ENCODE measurements at regions not wholly inside any gene's neighbourhood (a gene's known extent, or its start where the extent isn't known, plus 50 kb on each side); places are given as distances from the start of the nearest gene placed in this dataset.
"Not testable (repeated sequence)": the region's sequence is repeated elsewhere in the genome, so short reads cannot be mapped to it uniquely, and the experiment has no call there.

DNA sequence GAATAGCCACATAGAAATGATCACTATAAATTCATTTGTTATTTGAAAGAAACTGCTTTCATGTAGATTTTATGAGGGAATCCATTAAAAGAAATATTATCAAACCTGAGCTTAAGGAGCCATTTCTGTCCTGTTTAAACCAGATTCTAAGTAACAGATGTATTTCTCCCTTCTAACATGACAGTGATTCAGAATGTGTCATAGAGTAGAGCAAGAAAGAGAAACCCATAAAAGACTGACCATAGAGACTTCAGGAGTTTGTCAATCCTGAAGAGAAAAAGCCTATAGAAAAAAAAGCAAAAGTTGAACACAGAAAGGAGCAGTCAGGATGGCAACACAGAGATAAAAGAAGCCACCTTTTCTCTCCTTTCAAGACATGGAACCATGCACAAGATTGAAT lies 390.6 kb downstream of the PRIM2 start:
- H3K9me3 Mint-ChIP-seq: peaks cover 1 to 11% (median 4%) of the 10 kb centered on the region in 7 donors
- DNase-seq; ATAC-seq (ENCODE audit: low read depth in 2 of 2); H3K36me3 Mint-ChIP-seq; H3K4me3 Mint-ChIP-seq; H3K4me1 Mint-ChIP-seq; H3K27me3 Mint-ChIP-seq; H3K27ac Mint-ChIP-seq: not testable (repeated sequence)

DNA sequence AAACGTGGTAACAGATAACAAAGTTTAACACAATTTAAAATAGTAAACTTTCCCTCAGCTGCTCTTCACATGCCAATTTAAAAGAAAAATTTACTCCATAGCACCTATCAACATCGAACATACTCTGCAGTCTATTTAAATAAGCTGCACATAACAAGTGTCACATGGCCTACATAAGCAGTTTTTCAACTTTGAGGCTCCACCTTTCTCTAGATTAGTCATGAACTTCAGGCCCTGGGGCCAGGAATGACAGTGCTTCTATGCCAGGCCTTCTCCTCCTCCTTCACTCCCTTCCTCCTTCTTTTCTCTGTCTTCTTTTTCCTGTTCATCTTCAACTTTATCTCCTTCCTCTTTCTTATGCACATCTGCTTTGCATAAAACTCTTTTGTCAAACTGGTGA lies 405.1 kb downstream of the PRIM2 start:
- H3K36me3 Mint-ChIP-seq; H3K27ac Mint-ChIP-seq; H3K9me3 Mint-ChIP-seq; H3K27me3 Mint-ChIP-seq; H3K4me3 Mint-ChIP-seq; DNase-seq; H3K4me1 Mint-ChIP-seq; ATAC-seq (ENCODE audit: low read depth in 2 of 2): not testable (repeated sequence)

DNA sequence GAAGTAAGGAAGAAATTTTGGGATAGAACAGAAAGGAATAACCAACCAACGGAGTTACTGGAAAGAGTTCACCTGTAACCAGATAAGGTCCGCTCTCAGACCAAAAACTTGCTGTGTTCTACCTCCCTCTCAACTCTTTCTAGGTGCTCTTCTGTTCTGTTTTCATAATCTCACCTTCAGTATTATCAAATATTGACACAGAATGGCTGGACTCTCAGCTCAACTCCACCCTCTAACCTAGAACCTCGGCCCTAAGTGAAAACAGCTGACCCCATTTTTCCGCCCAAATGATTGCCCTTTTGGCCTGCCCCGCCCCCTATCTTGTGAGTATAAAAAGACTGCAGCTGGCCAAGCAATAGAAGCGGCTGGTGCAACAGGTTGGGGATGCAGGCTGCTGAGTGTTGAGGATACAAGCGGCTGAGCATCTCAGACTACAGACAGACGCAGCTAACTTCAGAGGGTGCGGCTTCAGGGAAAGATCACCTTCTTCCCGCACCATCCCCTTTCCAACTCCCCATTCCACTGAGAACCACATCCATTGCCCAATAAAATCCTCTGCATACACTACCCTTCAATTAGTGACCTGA lies 406.5 kb downstream of the PRIM2 start:
- H3K4me3 Mint-ChIP-seq; DNase-seq; H3K36me3 Mint-ChIP-seq; H3K27me3 Mint-ChIP-seq; H3K9me3 Mint-ChIP-seq; ATAC-seq (ENCODE audit: low read depth in 2 of 2); H3K4me1 Mint-ChIP-seq; H3K27ac Mint-ChIP-seq: not testable (repeated sequence)

DNA sequence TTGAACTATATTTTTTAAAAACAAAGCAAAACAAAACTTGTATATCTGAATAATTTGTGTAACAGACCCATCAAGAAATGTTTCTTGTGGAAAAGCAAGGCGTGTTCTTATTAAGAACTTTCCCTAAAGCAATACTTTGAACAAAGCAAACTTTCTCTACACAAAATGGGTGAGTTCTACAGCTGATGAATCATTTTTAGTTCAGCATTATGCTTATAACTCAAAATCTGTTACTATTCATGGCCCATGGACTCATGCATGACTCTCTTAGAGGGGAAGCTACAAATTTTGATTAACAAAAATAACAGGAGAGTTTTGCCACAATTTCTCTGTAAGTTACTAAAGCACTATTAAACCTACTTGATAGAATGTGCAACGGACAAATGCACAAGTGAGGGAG lies 412.0 kb downstream of the PRIM2 start:
- H3K4me1 Mint-ChIP-seq; H3K4me3 Mint-ChIP-seq; ATAC-seq (ENCODE audit: low read depth in 2 of 2); H3K9me3 Mint-ChIP-seq; DNase-seq; H3K27me3 Mint-ChIP-seq; H3K36me3 Mint-ChIP-seq; H3K27ac Mint-ChIP-seq: not testable (repeated sequence)

DNA sequence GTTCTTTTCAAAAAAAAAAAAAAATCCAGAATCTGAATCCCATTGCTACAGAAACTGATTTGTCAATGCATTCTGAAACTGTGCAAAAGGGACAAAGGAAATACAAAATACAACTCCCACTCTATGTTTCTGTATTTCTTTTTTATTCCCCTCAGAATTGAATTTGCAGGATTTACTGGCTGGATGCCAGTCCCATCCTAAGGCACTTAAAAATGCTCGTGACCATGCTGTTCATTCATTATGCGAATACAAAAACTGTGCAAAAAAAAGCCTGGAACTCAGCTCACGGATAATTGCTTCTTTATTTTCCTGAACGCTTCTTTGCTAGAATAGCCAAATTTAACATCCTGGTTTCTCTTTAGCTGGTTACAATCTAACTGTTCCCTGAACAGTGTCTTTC lies 413.3 kb downstream of the PRIM2 start:
- not testable (repeated sequence) for H3K27me3 Mint-ChIP-seq; DNase-seq; H3K9me3 Mint-ChIP-seq; H3K4me3 Mint-ChIP-seq; H3K4me1 Mint-ChIP-seq; H3K36me3 Mint-ChIP-seq; ATAC-seq (ENCODE audit: low read depth in 2 of 2); H3K27ac Mint-ChIP-seq

DNA sequence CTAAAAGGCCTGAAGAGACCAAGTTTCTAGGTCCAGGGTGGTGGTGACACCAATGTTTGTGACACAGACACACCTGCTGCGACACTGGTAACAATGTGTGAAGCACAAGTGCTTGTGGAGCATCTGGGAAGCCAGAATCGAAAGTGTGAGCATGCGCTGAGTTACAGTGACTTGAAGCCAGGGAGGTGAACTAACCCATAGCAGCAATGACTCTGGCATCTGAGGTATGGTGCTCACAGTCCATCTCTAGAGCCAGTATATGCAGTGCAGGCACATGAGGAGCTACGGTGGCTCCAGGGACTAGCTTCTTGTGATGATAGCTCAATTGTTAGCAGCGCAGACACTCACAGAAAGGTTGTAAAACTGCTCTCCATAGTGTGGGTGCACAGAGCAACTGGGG lies 430.3 kb downstream of the PRIM2 start:
- DNase-seq; H3K27me3 Mint-ChIP-seq; H3K27ac Mint-ChIP-seq; ATAC-seq (ENCODE audit: low read depth in 2 of 2); H3K4me3 Mint-ChIP-seq; H3K4me1 Mint-ChIP-seq; H3K9me3 Mint-ChIP-seq; H3K36me3 Mint-ChIP-seq: not testable (repeated sequence)

DNA sequence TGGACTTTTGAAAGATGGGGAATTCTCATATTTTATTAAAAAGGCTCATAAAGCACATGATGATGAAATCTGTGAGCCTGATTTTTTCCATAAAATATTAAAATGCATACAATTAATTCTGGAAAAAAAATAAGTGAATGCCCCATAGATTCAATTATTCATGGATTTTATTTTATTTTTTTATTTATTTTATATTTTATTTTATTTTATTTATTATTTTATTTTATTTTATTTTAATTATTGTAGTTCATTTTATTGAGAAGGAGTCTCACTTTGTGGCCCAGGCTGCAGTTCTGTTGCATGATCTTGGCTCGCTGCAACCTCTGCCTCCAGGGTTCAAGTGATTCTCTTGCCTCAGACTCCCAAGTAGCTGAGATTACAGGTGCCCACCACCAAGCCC lies 442.4 kb downstream of the PRIM2 start:
- not testable (repeated sequence) for H3K36me3 Mint-ChIP-seq; H3K27ac Mint-ChIP-seq; DNase-seq; H3K9me3 Mint-ChIP-seq; H3K4me3 Mint-ChIP-seq; ATAC-seq (ENCODE audit: low read depth in 2 of 2); H3K4me1 Mint-ChIP-seq; H3K27me3 Mint-ChIP-seq

DNA sequence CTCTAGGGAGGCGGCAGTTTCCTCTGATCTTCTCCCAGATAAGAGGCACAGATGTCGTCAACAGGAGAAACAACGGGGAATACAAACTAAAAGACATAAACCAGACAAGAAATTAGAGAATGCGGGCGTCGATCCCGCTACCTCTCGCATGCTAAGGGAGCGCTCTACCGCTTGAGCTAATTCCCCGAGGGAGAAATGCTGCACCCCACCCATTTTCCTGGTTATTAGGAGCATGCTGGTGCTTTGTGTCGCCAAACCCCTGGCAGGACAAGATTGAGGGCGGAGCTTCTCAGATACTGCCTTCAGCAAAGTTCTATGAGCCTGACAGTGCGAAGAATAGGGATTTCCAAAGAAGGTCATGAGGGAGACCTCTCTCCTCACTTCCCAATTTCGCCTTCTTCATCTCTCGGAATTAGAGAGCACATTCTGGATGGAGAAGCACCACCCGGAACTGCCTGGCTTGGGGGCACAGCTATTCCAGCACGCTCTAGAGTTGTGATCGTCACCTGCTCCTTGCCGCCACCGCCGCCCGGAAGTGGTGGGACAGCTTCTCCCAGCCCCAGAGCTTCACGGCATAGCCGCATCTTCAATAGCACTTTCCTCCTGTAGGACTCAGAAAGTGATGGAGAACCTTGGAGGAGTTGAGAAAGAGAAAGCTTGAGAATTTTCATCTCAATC lies 475.4 kb downstream of the PRIM2 start:
- H3K9me3 Mint-ChIP-seq: peaks cover 4 to 27% (median 8%) of the 10 kb centered on the region in 7 donors
- peaks cover 0 to 13% of the 10 kb centered on the region in 2 donors for H3K36me3 Mint-ChIP-seq
- ATAC-seq (ENCODE audit: low read depth in 2 of 2); DNase-seq: not testable (repeated sequence)
- H3K27me3 Mint-ChIP-seq: peaks cover 11 to 34% (median 17%) of the 10 kb centered on the region in 3 donors
- peak overlapping the region in 2 of 6 donors; percentile 28 to 47 for H3K27ac Mint-ChIP-seq
- peak overlapping the region in 3 of 8 donors; percentile 8 to 69 (median 34) for H3K4me3 Mint-ChIP-seq
- H3K4me1 Mint-ChIP-seq: peaks cover 0 to 11% (median 0%) of the 10 kb centered on the region in 3 donors

DNA sequence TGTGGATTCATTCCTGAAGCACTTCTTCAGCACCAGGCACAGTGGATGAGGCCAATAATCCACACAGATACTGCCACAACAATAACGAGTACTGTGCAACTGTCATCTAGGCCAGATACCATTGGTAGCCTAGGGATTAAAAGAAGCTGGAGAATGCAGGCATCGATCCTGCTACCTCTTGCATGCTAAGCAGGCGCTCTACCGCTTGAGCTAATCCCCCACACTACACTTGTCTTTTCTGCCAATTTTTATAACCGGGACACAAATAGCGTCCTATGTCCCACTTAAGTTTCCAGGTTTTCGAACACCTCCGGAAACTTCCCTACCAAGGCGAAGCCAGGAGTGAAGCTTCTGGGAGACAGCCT lies 475.9 kb downstream of the PRIM2 start:
- Mint-ChIP-seq H3K9me3 (peaks cover 4 to 27% (median 8%) of the 10 kb centered on the region in 7 donors), H3K27me3 (peaks cover 11 to 34% (median 17%) of the 10 kb centered on the region in 3 donors), H3K4me1 (peaks cover 0 to 11% (median 0%) of the 10 kb centered on the region in 3 donors), H3K36me3 (peaks cover 0 to 13% of the 10 kb centered on the region in 2 donors)
- not testable (repeated sequence) for ATAC-seq (ENCODE audit: low read depth in 2 of 2); H3K4me3 Mint-ChIP-seq; H3K27ac Mint-ChIP-seq; DNase-seq

DNA sequence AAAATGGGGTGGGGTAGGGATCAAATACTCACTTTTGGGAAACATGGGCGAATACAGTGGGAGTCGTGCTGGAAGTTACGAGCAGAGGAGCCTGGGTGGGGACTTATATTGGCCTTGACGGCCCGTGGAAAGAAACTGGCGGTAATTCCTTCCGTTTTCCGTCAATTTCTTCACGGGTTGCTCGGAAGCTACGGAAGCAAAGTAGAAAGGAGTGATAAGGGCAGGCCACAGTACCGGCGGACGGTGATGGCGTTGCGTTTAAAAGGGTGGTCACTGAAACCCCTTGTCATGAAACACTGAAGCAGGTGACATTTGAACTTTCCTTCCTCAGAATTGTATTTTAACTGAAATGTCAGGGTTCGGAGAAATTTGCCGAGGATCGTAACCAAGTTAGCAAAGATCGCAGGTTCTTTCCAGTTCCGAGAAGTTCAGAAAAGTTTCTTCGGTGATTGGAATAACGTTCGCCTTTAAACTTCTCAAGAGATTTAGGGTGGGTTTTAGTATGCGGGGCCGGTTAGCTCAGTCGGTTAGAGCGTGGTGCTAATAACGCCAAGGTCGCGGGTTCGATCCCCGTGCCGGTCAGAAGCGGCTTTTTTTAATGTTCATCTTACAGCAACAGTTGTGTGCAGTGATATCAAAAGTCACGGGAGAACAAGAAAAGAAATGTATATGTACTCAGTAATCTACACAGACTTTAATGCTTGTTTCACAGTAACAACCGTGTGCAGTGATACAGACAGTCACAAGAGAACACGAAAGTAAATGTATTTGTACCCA lies 482.5 kb downstream of the PRIM2 start:
- Mint-ChIP-seq H3K27ac (peak overlapping the region in 3 of 6 donors; percentile 56 to 88 (median 85)), H3K9me3 (peaks cover 0 to 20% (median 5%) of the 10 kb centered on the region in 7 donors), H3K27me3 (peaks cover 18 to 36% (median 20%) of the 10 kb centered on the region in 3 donors), H3K4me3 (peak overlapping the region in 6 of 8 donors; percentile 29 to 55 (median 40)), H3K4me1 (peaks cover 0 to 10% (median 0%) of the 10 kb centered on the region in 3 donors)
- not testable (repeated sequence) for H3K36me3 Mint-ChIP-seq; DNase-seq; ATAC-seq (ENCODE audit: low read depth in 2 of 2)

DNA sequence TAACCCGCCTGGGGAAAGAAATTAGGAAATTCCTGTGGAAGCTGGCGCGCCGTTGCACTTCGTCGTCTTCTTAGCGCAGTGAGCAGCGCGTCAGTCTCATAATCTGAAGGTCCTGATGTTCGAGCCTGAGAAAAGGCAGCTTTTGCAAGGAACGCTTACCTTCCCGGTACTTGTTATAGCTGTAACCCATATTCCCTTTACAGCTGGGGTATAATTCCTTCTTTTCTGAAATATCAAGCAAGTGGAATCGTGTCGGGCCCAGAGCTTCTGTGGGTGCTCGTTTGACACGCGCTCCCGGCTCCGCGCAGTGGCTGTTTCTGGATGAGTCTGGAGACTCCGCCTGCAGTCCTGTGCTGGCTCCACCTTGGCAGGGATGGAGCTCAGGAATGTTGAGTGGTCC lies 491.2 kb downstream of the PRIM2 start:
- H3K27ac Mint-ChIP-seq; H3K4me3 Mint-ChIP-seq; DNase-seq; ATAC-seq (ENCODE audit: low read depth in 2 of 2); H3K4me1 Mint-ChIP-seq: not testable (repeated sequence)
- peaks cover 4 to 13% of the 10 kb centered on the region in 2 donors for H3K36me3 Mint-ChIP-seq
- H3K27me3 Mint-ChIP-seq: peaks cover 28 to 59% (median 56%) of the 10 kb centered on the region in 3 donors
- peaks cover 2 to 22% (median 7%) of the 10 kb centered on the region in 7 donors for H3K9me3 Mint-ChIP-seq

DNA sequence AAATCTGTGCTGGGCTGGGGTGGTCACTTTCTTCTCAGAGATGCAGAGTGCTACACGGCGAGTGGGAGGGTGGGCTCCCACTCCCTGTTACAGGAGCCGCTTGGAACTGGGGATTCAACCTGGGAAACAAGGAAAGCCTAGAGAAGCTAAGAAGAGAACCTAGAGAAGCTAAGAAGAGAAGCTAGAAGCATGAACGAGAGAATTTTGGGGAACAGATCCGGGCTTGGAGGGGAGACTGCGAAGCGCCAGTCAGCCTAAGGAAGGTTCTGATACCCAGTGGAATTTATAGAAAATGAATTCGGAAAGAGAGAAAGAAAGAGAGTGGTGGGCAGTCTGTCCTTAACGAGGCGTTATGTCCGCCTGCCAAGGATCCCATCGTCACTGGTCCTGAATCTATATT lies 492.0 kb downstream of the PRIM2 start:
- not testable (repeated sequence) for H3K4me3 Mint-ChIP-seq; DNase-seq; ATAC-seq (ENCODE audit: low read depth in 2 of 2); H3K4me1 Mint-ChIP-seq; H3K27ac Mint-ChIP-seq
- peaks cover 32 to 60% (median 59%) of the 10 kb centered on the region in 3 donors for H3K27me3 Mint-ChIP-seq
- H3K36me3 Mint-ChIP-seq: peaks cover 4 to 13% of the 10 kb centered on the region in 2 donors
- peaks cover 2 to 22% (median 7%) of the 10 kb centered on the region in 7 donors for H3K9me3 Mint-ChIP-seq

DNA sequence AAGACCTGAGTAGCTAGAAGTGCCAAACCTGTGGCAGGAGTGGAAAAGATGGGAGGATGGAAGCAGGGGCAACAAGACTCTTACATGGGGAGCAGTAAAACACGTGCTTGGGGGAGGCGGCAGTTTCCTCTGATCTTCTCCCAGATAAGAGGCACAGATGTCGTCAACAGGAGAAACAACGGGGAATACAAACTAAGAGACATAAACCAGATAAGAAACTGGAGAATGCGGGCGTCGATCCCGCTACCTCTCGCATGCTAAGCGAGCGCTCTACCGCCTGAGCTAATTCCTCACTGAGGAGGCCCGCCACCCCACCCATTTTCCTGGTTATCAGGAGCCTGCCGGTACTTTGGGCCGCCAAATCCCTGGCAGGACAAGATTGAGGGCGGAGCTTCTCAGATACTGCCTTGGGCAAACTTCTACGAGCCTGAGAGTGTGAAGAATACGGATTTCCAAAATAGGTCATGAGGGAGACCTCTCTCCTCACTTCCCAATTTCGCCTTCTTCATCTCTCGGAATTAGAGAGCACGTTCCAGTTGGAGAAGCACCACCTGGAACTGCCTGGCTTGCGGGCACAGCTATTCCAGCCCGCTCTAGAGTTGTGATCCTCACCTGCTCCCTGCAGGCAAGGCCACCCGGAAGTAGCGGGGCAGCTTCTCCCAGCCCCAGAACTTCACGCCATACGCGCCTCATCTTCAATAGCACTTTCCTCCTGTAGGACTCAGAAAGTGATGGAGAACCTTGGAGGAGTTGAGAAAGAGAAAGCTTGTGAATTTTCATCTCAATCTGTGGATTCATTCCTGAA lies 496.0 kb downstream of the PRIM2 start:
- H3K4me3 Mint-ChIP-seq; ATAC-seq (ENCODE audit: low read depth in 2 of 2); H3K4me1 Mint-ChIP-seq; DNase-seq; H3K27ac Mint-ChIP-seq: not testable (repeated sequence)
- Mint-ChIP-seq H3K9me3 (peaks cover 2 to 17% (median 4%) of the 10 kb centered on the region in 7 donors), H3K36me3 (peaks cover 0 to 13% of the 10 kb centered on the region in 2 donors), H3K27me3 (peaks cover 25 to 40% (median 39%) of the 10 kb centered on the region in 3 donors)
